GM12878 (cell line): ENCODE measurements at regions not wholly inside any gene's neighbourhood (a gene's known extent, or its start where the extent isn't known, plus 50 kb on each side); places are given as distances from the start of the nearest gene placed in this dataset.

ENCODE experiments used
- ATAC-seq: fragments of 200-7000 bp; cut with Tn5 transposase; 3 replicates; pipeline ENCODE4 v1.9.1; 2020; ENCODE audit warnings: mild to moderate bottlenecking, moderate library complexity
- BruUV-seq: library from RNA; stranded (reverse); fragments of 400-500 nt; replicated peaks from 2 replicates; lab custom pipeline; 2021; lab: Mats Ljungman, UMichigan
- CTCF ChIA-PET: fragments of 300-600 bp; sonication (Branson Sonifier 250); formaldehyde crosslinking; extraction: SDS; loops from one replicate; lab custom pipeline; 2021; ENCODE audit warnings: inconsistent platforms; lab: Yijun Ruan, JAX
- POLR2A ChIA-PET: fragments of 350-600 bp; formaldehyde crosslinking; extraction: SDS; loops from one replicate; lab custom pipeline; 2021; ENCODE audit warnings: inconsistent platforms; lab: Charles Lee
- RAD21 ChIA-PET: fragments of 300-600 bp; sonication (Branson Sonifier 250); formaldehyde crosslinking; loops from one replicate; lab custom pipeline; 2023; ENCODE audit warnings: antibody characterized with exemption; ENCODE audit not compliant: unreplicated experiment; lab: Charles Lee
- SMC1A ChIA-PET: fragments of 300-600 bp; sonication (Branson Sonifier 250); formaldehyde crosslinking; loops from one replicate; lab custom pipeline; 2023; ENCODE audit not compliant: unreplicated experiment, uncharacterized antibody; lab: Charles Lee
- DNase-seq: peaks from one replicate; pipeline ENCODE4 v3.0.0-alpha.2; 2011; ENCODE audit warnings: low read depth, low spot score
- FAIRE-seq: peaks from 3 replicates; lab custom pipeline; 2011; peaks lifted over from hg19 to GRCh38; lab: Jason Lieb, UNC
- H2AFZ ChIP-seq: 2 replicates; pipeline ENCODE4 v1.6.0; 2011; ENCODE audit warnings: low read depth, low read length, control low read depth; ENCODE audit not compliant: control insufficient read depth
- H3K27ac ChIP-seq: 2 replicates; pipeline ENCODE4 v1.5.1; 2011; ENCODE audit warnings: control low read depth; ENCODE audit not compliant: control insufficient read depth, insufficient read depth
- H3K27me3 ChIP-seq, 2 experiments: replicated peaks in 1 of 2; 2 replicates each; pipeline versions ENCODE4 v1.6.0 to v1.6.1; 2011; ENCODE audit warnings: low read length in 1 of 2; ENCODE audit not compliant: control insufficient read depth in 2 of 2, insufficient read depth in 2 of 2
- H3K36me3 ChIP-seq, 2 experiments: 2 replicates each; pipeline ENCODE4 v1.5.1; 2011; ENCODE audit warnings: low read length in 1 of 2; ENCODE audit not compliant: control insufficient read depth in 2 of 2, insufficient read depth in 2 of 2
- H3K4me1 ChIP-seq: 2 replicates; pipeline ENCODE4 v1.6.1; 2011; ENCODE audit warnings: mild to moderate bottlenecking, low read length, moderate library complexity, mixed read lengths; ENCODE audit not compliant: control insufficient read depth, insufficient read depth
- H3K4me2 ChIP-seq: 2 replicates; pipeline ENCODE4 v1.6.0; 2011; ENCODE audit warnings: control low read depth; ENCODE audit not compliant: control insufficient read depth, insufficient read depth
- H3K4me3 ChIP-seq: fragments of 200-600 bp; sonication (generic); 2 replicates; pipeline ENCODE4 v1.5.1; 2016
- H3K79me2 ChIP-seq: 2 replicates; pipeline ENCODE4 v1.6.0; 2011; ENCODE audit warnings: low read length; ENCODE audit not compliant: control insufficient read depth, insufficient read depth
- H3K9ac ChIP-seq: 2 replicates; pipeline ENCODE4 v1.8.0; 2011; ENCODE audit warnings: low read length, control low read depth, mixed read lengths; ENCODE audit not compliant: control insufficient read depth, insufficient read depth
- H3K9me3 ChIP-seq: replicated peaks from 3 replicates; pipeline ENCODE4 v1.5.1; 2011; ENCODE audit warnings: mild to moderate bottlenecking, low read length; ENCODE audit not compliant: control insufficient read depth, insufficient read depth
- H4K20me1 ChIP-seq: 2 replicates; pipeline ENCODE4 v1.6.0; 2011; ENCODE audit not compliant: control insufficient read depth, insufficient read depth
- ATF7 ChIP-seq: fragments of 450-650 bp; IDR thresholded peaks from 2 replicates; pipeline ENCODE4 v1.6.1; 2016; ENCODE audit warnings: low read depth, mild to moderate bottlenecking
- CREB1 ChIP-seq: IDR thresholded peaks from 2 replicates; pipeline ENCODE4 v1.6.1; 2012; ENCODE audit warnings: low read depth, mild to moderate bottlenecking, inconsistent platforms
- EP300 ChIP-seq, 2 experiments: fragments of 150-350 bp in 1 of 2; IDR thresholded peaks; 2 replicates each; pipeline ENCODE4 v1.6.1; 2011 to 2012; ENCODE audit warnings: low read depth in 2 of 2, low read length in 2 of 2, borderline replicate concordance in 1 of 2, improper control_type of control experiment in 1 of 2, inconsistent platforms in 1 of 2; ENCODE audit not compliant: control insufficient read depth in 1 of 2
- GABPA ChIP-seq: IDR thresholded peaks from 2 replicates; pipeline ENCODE4 v1.6.1; 2014; ENCODE audit warnings: antibody characterized with exemption, low read depth, mild to moderate bottlenecking, inconsistent platforms
- HCFC1 ChIP-seq: fragments of 150-350 bp; IDR thresholded peaks from 2 replicates; pipeline ENCODE4 v1.6.1; 2014; ENCODE audit warnings: low read length
- HDAC2 ChIP-seq: fragments of 200-600 bp; sonication (generic); IDR thresholded peaks from 2 replicates; pipeline ENCODE4 v1.6.1; 2017
- MTA3 ChIP-seq: IDR thresholded peaks from 2 replicates; pipeline ENCODE4 v1.6.1; 2012; ENCODE audit warnings: low read length, inconsistent platforms, borderline replicate concordance
- NFYB ChIP-seq: IDR thresholded peaks from 2 replicates; pipeline ENCODE4 v1.6.1; 2011; ENCODE audit warnings: low read depth, mild to moderate bottlenecking, low read length, improper control_type of control experiment, moderate library complexity; ENCODE audit not compliant: insufficient read depth
- SMAD5 ChIP-seq: IDR thresholded peaks from 2 replicates; pipeline ENCODE4 v1.6.1; 2016; ENCODE audit warnings: antibody characterized with exemption, low read depth
- SREBF1 ChIP-seq: IDR thresholded peaks from 2 replicates; pipeline ENCODE4 v1.6.1; 2012; ENCODE audit warnings: mild to moderate bottlenecking, low read length
- SUZ12 ChIP-seq: fragments of 200-600 bp; sonication (generic); IDR thresholded peaks from one replicate; pipeline ENCODE4 v1.6.1; 2018; ENCODE audit warnings: antibody characterized with exemption, mild to moderate bottlenecking; ENCODE audit not compliant: unreplicated experiment
- TARDBP ChIP-seq: IDR thresholded peaks from 2 replicates; pipeline ENCODE4 v1.6.1; 2016; ENCODE audit warnings: borderline replicate concordance
- ZNF24 ChIP-seq: fragments of 450-650 bp; IDR thresholded peaks from 2 replicates; pipeline ENCODE4 v1.6.1; 2017; ENCODE audit warnings: antibody characterized with exemption, mild to moderate bottlenecking
- WGBS: methylation state at CpG from one replicate; pipeline ENCODE4 v1.1.6; 2016; ENCODE audit warnings: low lambda C conversion rate; ENCODE audit not compliant: insufficient replicate concordance, insufficient coverage; ENCODE audit errors: missing lambda C conversion rate; 5-methylcytosine and 5-hydroxymethylcytosine counted together
- in situ Hi-C: fragments of 300-500 bp; cut with MboI; formaldehyde crosslinking; loops from 9 replicates; pipeline ENCODE4 v1.14.3; 2018; ENCODE audit warnings: mixed read lengths
- intact Hi-C: fragments of 100-400 bp; cut with micrococcal nuclease; formaldehyde crosslinking; loops from one replicate; pipeline ENCODE4 v1.14.2; 2022; ENCODE audit not compliant: unreplicated experiment
- TF ChIP-seq, protein P1 (sequence below): fragments of 450-650 bp; formaldehyde crosslinking; IDR thresholded peaks from 2 replicates; pipeline ENCODE4 v1.4.0; 2022; ENCODE audit warnings: mild to moderate bottlenecking, moderate library complexity
- TF ChIP-seq, protein P2 (sequence below): fragments of 450-650 bp; IDR thresholded peaks from 2 replicates; pipeline ENCODE4 v1.6.1; 2017; ENCODE audit warnings: antibody characterized with exemption, mild to moderate bottlenecking, moderate library complexity

GRCh38 chr3:194075802-194076460 is 60.0 kb upstream of the HES1 start:
- Histone ChIP-seq H4K20me1 (no peaks in the 10 kb centered on the region; the same call in 1 of the 2 replicates), H3K27me3 (peaks cover 2% of the 10 kb centered on the region in 2 experiments; a peak in 3 of 4 replicates), H3K27ac (no peak overlapping the region), H3K79me2 (no peaks in the 10 kb centered on the region), H2AFZ (no peak overlapping the region), H3K36me3 (no peaks in the 10 kb centered on the region), H3K4me1 (no peaks in the 10 kb centered on the region; the same call in 1 of the 2 replicates), H3K9me3 (no peaks in the 10 kb centered on the region), H3K4me2 (no peak overlapping the region), H3K4me3 (no peak overlapping the region), H3K9ac (no peak overlapping the region)
- RAD21 ChIA-PET, result no interaction called here
- SMC1A ChIA-PET, result interaction anchor here (0.9 to 1.9 kb wide), 2 partner anchors 9 to 16 kb away, joined by 4 to 5 read pairs; no protein-coding TSS in a partner anchor
- DNase-seq (no peak), ATAC-seq (no peak), FAIRE-seq (no peak)
- WGBS, result 54% methylated on average over 6 of the region's 6 CpGs
- in situ Hi-C loops (no loop called here), intact Hi-C loops (no loop called here)
- no peak for TF ChIP-seq SREBF1
- no peak for TF ChIP-seq GABPA
- no peak for TF ChIP-seq SUZ12
- TF ChIP-seq TARDBP, result no peak
- no peak for TF ChIP-seq HDAC2
- no peak for TF ChIP-seq HCFC1
- no peak for TF ChIP-seq EP300 (IDR thresholded peaks at IDR 0.05; ENCODE audit: borderline replicate concordance in 1 of 2, control insufficient read depth in 1 of 2, low read depth in 2 of 2, low read length in 2 of 2)
- no peak for TF ChIP-seq SMAD5
- TF ChIP-seq MTA3, result no peak
- no peak for TF ChIP-seq ATF7
- TF ChIP-seq, protein P1, sequence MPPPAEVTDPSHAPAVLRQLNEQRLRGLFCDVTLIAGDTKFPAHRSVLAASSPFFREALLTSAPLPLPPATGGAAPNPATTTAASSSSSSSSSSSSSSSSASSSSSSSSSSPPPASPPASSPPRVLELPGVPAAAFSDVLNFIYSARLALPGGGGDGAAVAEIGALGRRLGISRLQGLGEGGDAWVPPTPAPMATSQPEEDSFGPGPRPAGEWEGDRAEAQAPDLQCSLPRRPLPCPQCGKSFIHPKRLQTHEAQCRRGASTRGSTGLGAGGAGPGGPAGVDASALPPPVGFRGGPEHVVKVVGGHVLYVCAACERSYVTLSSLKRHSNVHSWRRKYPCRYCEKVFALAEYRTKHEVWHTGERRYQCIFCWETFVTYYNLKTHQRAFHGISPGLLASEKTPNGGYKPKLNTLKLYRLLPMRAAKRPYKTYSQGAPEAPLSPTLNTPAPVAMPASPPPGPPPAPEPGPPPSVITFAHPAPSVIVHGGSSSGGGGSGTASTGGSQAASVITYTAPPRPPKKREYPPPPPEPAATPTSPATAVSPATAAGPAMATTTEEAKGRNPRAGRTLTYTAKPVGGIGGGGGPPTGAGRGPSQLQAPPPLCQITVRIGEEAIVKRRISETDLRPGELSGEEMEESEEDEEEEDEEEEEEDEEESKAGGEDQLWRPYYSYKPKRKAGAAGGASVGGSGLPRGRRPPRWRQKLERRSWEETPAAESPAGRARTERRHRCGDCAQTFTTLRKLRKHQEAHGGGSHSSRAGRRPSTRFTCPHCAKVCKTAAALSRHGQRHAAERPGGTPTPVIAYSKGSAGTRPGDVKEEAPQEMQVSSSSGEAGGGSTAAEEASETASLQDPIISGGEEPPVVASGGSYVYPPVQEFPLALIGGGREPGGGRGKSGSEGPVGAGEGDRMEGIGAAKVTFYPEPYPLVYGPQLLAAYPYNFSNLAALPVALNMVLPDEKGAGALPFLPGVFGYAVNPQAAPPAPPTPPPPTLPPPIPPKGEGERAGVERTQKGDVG (CRISPR knock-in tag), result no peak
- TF ChIP-seq, protein P2, sequence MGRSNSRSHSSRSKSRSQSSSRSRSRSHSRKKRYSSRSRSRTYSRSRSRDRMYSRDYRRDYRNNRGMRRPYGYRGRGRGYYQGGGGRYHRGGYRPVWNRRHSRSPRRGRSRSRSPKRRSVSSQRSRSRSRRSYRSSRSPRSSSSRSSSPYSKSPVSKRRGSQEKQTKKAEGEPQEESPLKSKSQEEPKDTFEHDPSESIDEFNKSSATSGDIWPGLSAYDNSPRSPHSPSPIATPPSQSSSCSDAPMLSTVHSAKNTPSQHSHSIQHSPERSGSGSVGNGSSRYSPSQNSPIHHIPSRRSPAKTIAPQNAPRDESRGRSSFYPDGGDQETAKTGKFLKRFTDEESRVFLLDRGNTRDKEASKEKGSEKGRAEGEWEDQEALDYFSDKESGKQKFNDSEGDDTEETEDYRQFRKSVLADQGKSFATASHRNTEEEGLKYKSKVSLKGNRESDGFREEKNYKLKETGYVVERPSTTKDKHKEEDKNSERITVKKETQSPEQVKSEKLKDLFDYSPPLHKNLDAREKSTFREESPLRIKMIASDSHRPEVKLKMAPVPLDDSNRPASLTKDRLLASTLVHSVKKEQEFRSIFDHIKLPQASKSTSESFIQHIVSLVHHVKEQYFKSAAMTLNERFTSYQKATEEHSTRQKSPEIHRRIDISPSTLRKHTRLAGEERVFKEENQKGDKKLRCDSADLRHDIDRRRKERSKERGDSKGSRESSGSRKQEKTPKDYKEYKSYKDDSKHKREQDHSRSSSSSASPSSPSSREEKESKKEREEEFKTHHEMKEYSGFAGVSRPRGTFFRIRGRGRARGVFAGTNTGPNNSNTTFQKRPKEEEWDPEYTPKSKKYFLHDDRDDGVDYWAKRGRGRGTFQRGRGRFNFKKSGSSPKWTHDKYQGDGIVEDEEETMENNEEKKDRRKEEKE, result no peak
- no peak for TF ChIP-seq CREB1
- TF ChIP-seq NFYB, result no peak
- no peak for TF ChIP-seq ZNF24
- CTCF ChIA-PET, result interaction anchor here (1.3 kb wide), 1 partner anchor 9 kb away, joined by 4 read pairs; no protein-coding TSS in a partner anchor
- BruUV-seq, result no TSS peak
- POLR2A ChIA-PET, result no interaction called here
